ENCODE measurements at regions not wholly inside any gene's neighbourhood (a gene's known extent, or its start where the extent isn't known, plus 50 kb on each side); places are given as distances from the start of the nearest gene placed in this dataset.

DNA sequence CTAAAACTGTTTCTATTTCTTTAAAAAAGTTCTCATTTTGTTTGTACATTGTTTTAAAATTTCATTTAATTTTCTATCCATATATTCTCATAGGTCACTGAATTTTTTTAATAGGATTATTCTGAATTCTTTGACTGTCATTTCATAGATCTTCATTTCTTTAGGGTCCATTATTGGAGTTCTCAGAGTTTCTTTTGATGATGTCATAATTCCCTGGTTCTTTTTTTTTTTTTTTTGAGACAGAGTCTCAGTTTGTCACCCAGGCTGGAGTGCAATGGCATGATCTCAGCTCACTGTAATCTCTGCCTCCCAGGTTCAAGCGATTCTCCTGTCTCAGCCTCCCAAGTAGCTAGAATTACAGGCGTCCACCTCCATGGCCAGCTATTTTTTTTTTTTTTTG, 89.9 kb downstream of the DMRT2 start:
- Histone ChIP-seq H3K4me3 (ENCODE audit: low read depth in 1 of 3, low read length in 3 of 3) (no peak overlapping the region), H3K27me3 (ENCODE audit: control insufficient read depth in 4 of 4, insufficient read depth in 4 of 4, low read length in 3 of 4) (no peaks in the 10 kb centered on the region), H3K27ac (ENCODE audit: low read depth in 1 of 2, low read length in 2 of 2) (no peak overlapping the region), H3K9ac (ENCODE audit: low read depth in 1 of 2, low read length in 2 of 2) (no peak overlapping the region), H3K4me1 (ENCODE audit: control insufficient read depth in 4 of 4, insufficient read depth in 4 of 4, low read length in 3 of 4) (no peaks in the 10 kb centered on the region), H3K9me3 (ENCODE audit: control insufficient read depth in 4 of 4, low read length in 3 of 4) (peaks cover 0 to 6% (median 1%) of the 10 kb centered on the region in 4 donors), H3K36me3 (ENCODE audit: control insufficient read depth in 4 of 4, insufficient read depth in 3 of 4, low read depth in 1 of 4, low read length in 3 of 4) (no peaks in the 10 kb centered on the region)
- TF ChIP-seq NR2F2 (IDR thresholded peaks at IDR 0.05) (no peak), TAF1 (conservative IDR thresholded peaks at IDR 0.05) (no peak), JUND (IDR thresholded peaks at IDR 0.05) (no peak), HNF4A (conservative IDR thresholded peaks at IDR 0.05) (no peak), EGR1 (IDR thresholded peaks at IDR 0.05; ENCODE audit: low read depth in 2 of 2) (no peak), RXRA (IDR thresholded peaks at IDR 0.05) (no peak)
- 63% methylated on average over 2 of the region's 2 CpGs for WGBS
- no peak for DNase-seq (ENCODE audit: low spot score)

DNA sequence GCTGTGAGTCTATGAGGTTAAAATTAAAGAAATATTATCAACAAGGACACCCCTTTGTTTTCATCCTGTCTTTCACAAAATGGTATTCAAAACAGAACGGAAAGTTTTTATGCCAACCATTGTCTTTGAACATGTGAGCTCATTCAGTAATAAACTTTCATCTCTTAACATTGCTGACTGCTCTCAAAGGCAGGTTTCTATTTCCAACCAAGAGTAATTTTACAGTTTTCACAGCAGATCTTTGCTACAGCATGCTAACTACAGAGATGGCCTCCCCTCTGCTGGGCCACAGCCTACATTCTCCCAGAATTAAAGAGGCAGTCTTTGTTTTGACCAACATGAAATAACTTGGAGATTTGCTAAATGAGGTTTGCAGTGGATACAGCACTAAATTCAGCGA, 101.5 kb downstream of the DMRT2 start:
- no peak for DNase-seq (ENCODE audit: low spot score)
- Histone ChIP-seq H3K27ac (ENCODE audit: low read depth in 1 of 2, low read length in 2 of 2) (no peak overlapping the region), H3K36me3 (ENCODE audit: control insufficient read depth in 4 of 4, insufficient read depth in 3 of 4, low read depth in 1 of 4, low read length in 3 of 4) (no peaks in the 10 kb centered on the region), H3K27me3 (ENCODE audit: control insufficient read depth in 4 of 4, insufficient read depth in 4 of 4, low read length in 3 of 4) (no peaks in the 10 kb centered on the region), H3K9me3 (ENCODE audit: control insufficient read depth in 4 of 4, low read length in 3 of 4) (no peaks in the 10 kb centered on the region), H3K4me3 (ENCODE audit: low read depth in 1 of 3, low read length in 3 of 3) (no peak overlapping the region), H3K4me1 (ENCODE audit: control insufficient read depth in 4 of 4, insufficient read depth in 4 of 4, low read length in 3 of 4) (peaks cover 0 to 2% (median 0%) of the 10 kb centered on the region in 4 donors), H3K9ac (ENCODE audit: low read depth in 1 of 2, low read length in 2 of 2) (no peak overlapping the region)
- WGBS = 85% methylated on average over 2 of the region's 2 CpGs
- no peak for TF ChIP-seq FOXA1 (IDR thresholded peaks at IDR 0.05)

DNA sequence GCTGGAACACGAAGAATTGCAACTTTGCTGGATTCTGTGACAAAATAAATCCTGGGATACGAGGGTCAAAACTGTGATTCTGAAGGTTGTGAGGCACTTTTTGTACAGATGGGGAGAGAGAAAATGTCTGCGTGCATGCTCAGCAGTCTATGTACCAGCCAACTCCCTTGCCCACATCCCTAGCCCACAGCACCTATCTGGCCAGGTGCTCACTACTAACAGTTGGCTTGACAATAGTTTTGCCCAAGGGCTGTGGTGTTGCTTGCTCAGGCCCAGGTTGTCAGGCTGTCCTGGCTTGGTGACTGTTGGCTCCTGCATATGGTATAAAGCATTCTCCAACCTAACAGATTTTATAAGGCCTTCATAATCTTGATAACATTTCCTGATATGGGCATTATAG, 102.0 kb downstream of the DMRT2 start:
- DNase-seq (ENCODE audit: low spot score) = no peak
- no peaks in the 10 kb centered on the region for H3K9me3 ChIP-seq (ENCODE audit: control insufficient read depth in 4 of 4, low read length in 3 of 4)
- H3K27ac ChIP-seq (ENCODE audit: low read depth in 1 of 2, low read length in 2 of 2) = no peak overlapping the region
- no peaks in the 10 kb centered on the region for H3K36me3 ChIP-seq (ENCODE audit: control insufficient read depth in 4 of 4, insufficient read depth in 3 of 4, low read depth in 1 of 4, low read length in 3 of 4)
- TF ChIP-seq, protein P1, sequence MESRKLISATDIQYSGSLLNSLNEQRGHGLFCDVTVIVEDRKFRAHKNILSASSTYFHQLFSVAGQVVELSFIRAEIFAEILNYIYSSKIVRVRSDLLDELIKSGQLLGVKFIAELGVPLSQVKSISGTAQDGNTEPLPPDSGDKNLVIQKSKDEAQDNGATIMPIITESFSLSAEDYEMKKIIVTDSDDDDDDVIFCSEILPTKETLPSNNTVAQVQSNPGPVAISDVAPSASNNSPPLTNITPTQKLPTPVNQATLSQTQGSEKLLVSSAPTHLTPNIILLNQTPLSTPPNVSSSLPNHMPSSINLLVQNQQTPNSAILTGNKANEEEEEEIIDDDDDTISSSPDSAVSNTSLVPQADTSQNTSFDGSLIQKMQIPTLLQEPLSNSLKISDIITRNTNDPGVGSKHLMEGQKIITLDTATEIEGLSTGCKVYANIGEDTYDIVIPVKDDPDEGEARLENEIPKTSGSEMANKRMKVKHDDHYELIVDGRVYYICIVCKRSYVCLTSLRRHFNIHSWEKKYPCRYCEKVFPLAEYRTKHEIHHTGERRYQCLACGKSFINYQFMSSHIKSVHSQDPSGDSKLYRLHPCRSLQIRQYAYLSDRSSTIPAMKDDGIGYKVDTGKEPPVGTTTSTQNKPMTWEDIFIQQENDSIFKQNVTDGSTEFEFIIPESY (IDR thresholded peaks at IDR 0.05) = no peak
- TF ChIP-seq EGR1 (IDR thresholded peaks at IDR 0.05; ENCODE audit: low read depth in 2 of 2) (no peak), HNF4G (IDR thresholded peaks at IDR 0.05) (no peak), GABPA (IDR thresholded peaks at IDR 0.05 in 1 of 2, conservative IDR thresholded peaks at IDR 0.05 in 1 of 2) (no peak), RAD21 (IDR thresholded peaks at IDR 0.05) (no peak), FOXA2 (IDR thresholded peaks at IDR 0.05) (no peak), YY1 (IDR thresholded peaks at IDR 0.05) (no peak), RXRA (IDR thresholded peaks at IDR 0.05) (no peak), TAF1 (conservative IDR thresholded peaks at IDR 0.05) (no peak), NR2F2 (IDR thresholded peaks at IDR 0.05) (no peak), FOXA1 (IDR thresholded peaks at IDR 0.05) (no peak), SP1 (IDR thresholded peaks at IDR 0.05) (no peak), HNF4A (conservative IDR thresholded peaks at IDR 0.05) (no peak), JUND (IDR thresholded peaks at IDR 0.05) (no peak)
- TF ChIP-seq, protein P2, sequence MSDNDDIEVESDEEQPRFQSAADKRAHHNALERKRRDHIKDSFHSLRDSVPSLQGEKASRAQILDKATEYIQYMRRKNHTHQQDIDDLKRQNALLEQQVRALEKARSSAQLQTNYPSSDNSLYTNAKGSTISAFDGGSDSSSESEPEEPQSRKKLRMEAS (IDR thresholded peaks at IDR 0.05) = no peak
- TF ChIP-seq, protein P3, sequence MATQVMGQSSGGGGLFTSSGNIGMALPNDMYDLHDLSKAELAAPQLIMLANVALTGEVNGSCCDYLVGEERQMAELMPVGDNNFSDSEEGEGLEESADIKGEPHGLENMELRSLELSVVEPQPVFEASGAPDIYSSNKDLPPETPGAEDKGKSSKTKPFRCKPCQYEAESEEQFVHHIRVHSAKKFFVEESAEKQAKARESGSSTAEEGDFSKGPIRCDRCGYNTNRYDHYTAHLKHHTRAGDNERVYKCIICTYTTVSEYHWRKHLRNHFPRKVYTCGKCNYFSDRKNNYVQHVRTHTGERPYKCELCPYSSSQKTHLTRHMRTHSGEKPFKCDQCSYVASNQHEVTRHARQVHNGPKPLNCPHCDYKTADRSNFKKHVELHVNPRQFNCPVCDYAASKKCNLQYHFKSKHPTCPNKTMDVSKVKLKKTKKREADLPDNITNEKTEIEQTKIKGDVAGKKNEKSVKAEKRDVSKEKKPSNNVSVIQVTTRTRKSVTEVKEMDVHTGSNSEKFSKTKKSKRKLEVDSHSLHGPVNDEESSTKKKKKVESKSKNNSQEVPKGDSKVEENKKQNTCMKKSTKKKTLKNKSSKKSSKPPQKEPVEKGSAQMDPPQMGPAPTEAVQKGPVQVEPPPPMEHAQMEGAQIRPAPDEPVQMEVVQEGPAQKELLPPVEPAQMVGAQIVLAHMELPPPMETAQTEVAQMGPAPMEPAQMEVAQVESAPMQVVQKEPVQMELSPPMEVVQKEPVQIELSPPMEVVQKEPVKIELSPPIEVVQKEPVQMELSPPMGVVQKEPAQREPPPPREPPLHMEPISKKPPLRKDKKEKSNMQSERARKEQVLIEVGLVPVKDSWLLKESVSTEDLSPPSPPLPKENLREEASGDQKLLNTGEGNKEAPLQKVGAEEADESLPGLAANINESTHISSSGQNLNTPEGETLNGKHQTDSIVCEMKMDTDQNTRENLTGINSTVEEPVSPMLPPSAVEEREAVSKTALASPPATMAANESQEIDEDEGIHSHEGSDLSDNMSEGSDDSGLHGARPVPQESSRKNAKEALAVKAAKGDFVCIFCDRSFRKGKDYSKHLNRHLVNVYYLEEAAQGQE (IDR thresholded peaks at IDR 0.05) = no peak
- TF ChIP-seq, protein P4, sequence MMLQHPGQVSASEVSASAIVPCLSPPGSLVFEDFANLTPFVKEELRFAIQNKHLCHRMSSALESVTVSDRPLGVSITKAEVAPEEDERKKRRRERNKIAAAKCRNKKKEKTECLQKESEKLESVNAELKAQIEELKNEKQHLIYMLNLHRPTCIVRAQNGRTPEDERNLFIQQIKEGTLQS (IDR thresholded peaks at IDR 0.05) = no peak
- TF ChIP-seq, protein P5, sequence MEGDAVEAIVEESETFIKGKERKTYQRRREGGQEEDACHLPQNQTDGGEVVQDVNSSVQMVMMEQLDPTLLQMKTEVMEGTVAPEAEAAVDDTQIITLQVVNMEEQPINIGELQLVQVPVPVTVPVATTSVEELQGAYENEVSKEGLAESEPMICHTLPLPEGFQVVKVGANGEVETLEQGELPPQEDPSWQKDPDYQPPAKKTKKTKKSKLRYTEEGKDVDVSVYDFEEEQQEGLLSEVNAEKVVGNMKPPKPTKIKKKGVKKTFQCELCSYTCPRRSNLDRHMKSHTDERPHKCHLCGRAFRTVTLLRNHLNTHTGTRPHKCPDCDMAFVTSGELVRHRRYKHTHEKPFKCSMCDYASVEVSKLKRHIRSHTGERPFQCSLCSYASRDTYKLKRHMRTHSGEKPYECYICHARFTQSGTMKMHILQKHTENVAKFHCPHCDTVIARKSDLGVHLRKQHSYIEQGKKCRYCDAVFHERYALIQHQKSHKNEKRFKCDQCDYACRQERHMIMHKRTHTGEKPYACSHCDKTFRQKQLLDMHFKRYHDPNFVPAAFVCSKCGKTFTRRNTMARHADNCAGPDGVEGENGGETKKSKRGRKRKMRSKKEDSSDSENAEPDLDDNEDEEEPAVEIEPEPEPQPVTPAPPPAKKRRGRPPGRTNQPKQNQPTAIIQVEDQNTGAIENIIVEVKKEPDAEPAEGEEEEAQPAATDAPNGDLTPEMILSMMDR (IDR thresholded peaks at IDR 0.05; ENCODE audit: low read depth, low read length, missing input control) = no peak
- 84% methylated on average over 3 of the region's 3 CpGs for WGBS
- H3K4me3 ChIP-seq (ENCODE audit: low read depth in 1 of 3, low read length in 3 of 3) = no peak overlapping the region
- H3K27me3 ChIP-seq (ENCODE audit: control insufficient read depth in 4 of 4, insufficient read depth in 4 of 4, low read length in 3 of 4) = no peaks in the 10 kb centered on the region
- peaks cover 0 to 2% (median 0%) of the 10 kb centered on the region in 4 donors for H3K4me1 ChIP-seq (ENCODE audit: control insufficient read depth in 4 of 4, insufficient read depth in 4 of 4, low read length in 3 of 4)
- H3K9ac ChIP-seq (ENCODE audit: low read depth in 1 of 2, low read length in 2 of 2) = no peak overlapping the region

All from liver (tissue), 8 donors.